Panc1 (cell line): ENCODE measurements at regions not wholly inside any gene's neighbourhood (a gene's known extent, or its start where the extent isn't known, plus 50 kb on each side); places are given as distances from the start of the nearest gene placed in this dataset.

Experiments used
- CTCF ChIP-seq: fragments of 450-650 bp; IDR thresholded peaks from 2 replicates; pipeline ENCODE4 v1.5.1; 2017; ENCODE audit warnings: mild to moderate bottlenecking
- POLR2AphosphoS5 ChIP-seq: IDR thresholded peaks from 2 replicates; pipeline ENCODE4 v1.6.1; 2012; ENCODE audit warnings: mild to moderate bottlenecking, low read depth, low read length, moderate library complexity
- SIN3A ChIP-seq: IDR thresholded peaks from 2 replicates; pipeline ENCODE4 v1.6.1; 2012; ENCODE audit warnings: low read depth, mild to moderate bottlenecking, low read length, moderate library complexity, borderline replicate concordance; ENCODE audit not compliant: insufficient read depth
- TCF7L2 ChIP-seq: IDR thresholded peaks from 2 replicates; pipeline ENCODE4 v1.6.1; 2011; ENCODE audit warnings: mild to moderate bottlenecking, low read depth, low read length, inconsistent platforms
- TF ChIP-seq, protein P1 (sequence below), 2 experiments: IDR thresholded peaks; 2 replicates each; pipeline ENCODE4 v1.6.1; 2011 to 2012; ENCODE audit warnings: low read depth in 2 of 2, control low read depth in 1 of 2, low read length in 1 of 2, mild to moderate bottlenecking in 1 of 2, moderate library complexity in 1 of 2; ENCODE audit not compliant: insufficient read depth in 1 of 2

GRCh38 chr14:98580131-98580678, 691.8 kb downstream of the BCL11B start:
- no peak for TF ChIP-seq CTCF
- TF ChIP-seq, protein P1, sequence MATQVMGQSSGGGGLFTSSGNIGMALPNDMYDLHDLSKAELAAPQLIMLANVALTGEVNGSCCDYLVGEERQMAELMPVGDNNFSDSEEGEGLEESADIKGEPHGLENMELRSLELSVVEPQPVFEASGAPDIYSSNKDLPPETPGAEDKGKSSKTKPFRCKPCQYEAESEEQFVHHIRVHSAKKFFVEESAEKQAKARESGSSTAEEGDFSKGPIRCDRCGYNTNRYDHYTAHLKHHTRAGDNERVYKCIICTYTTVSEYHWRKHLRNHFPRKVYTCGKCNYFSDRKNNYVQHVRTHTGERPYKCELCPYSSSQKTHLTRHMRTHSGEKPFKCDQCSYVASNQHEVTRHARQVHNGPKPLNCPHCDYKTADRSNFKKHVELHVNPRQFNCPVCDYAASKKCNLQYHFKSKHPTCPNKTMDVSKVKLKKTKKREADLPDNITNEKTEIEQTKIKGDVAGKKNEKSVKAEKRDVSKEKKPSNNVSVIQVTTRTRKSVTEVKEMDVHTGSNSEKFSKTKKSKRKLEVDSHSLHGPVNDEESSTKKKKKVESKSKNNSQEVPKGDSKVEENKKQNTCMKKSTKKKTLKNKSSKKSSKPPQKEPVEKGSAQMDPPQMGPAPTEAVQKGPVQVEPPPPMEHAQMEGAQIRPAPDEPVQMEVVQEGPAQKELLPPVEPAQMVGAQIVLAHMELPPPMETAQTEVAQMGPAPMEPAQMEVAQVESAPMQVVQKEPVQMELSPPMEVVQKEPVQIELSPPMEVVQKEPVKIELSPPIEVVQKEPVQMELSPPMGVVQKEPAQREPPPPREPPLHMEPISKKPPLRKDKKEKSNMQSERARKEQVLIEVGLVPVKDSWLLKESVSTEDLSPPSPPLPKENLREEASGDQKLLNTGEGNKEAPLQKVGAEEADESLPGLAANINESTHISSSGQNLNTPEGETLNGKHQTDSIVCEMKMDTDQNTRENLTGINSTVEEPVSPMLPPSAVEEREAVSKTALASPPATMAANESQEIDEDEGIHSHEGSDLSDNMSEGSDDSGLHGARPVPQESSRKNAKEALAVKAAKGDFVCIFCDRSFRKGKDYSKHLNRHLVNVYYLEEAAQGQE (IDR thresholded peaks at IDR 0.05; ENCODE audit: insufficient read depth in 1 of 2, low read depth in 2 of 2, low read length in 1 of 2): peak; percentile 54 to 71; a peak in 2 of 4 replicates
- TF ChIP-seq POLR2AphosphoS5: no peak
- TF ChIP-seq TCF7L2: no peak
- no peak for TF ChIP-seq SIN3A
